ENCODE measurements at regions not wholly inside any gene's neighbourhood (a gene's known extent, or its start where the extent isn't known, plus 50 kb on each side); places are given as distances from the start of the nearest gene placed in this dataset.

- ChIA-PET POLR2A (no interaction called here), CTCF (no interaction called here)
- TF ChIP-seq GATA2 (IDR thresholded peaks at IDR 0.05; ENCODE audit: insufficient read depth, insufficient read length, low read depth, low read length) (no peak), FOS (IDR thresholded peaks at IDR 0.05; ENCODE audit: borderline replicate concordance, insufficient read depth, low read length) (no peak), MAX (IDR thresholded peaks at IDR 0.05; ENCODE audit: insufficient read depth, insufficient read length) (no peak)
- no peaks in the 10 kb centered on the region for H3K27me3 ChIP-seq (ENCODE audit: control insufficient read depth in 2 of 2, insufficient read depth in 2 of 2, low read length in 2 of 2)
- H3K9me3 ChIP-seq (replicated peaks; ENCODE audit: control insufficient read depth, insufficient read depth, low read length): peaks cover 5% of the 10 kb centered on the region
- no peaks in the 10 kb centered on the region for H3K9me1 ChIP-seq (replicated peaks; ENCODE audit: control insufficient read depth, extremely low read depth, insufficient read depth, low read length)
- dilution Hi-C loops (cut with MboI; ENCODE audit: extremely low pct_ligation_motif_present, low sequenced_read_pairs) (no loop called here), intact Hi-C loops (cut with micrococcal nuclease) (no loop called here)
- no peak overlapping the region for H3K4me2 ChIP-seq (ENCODE audit: insufficient read depth, low read length)
- no peak for FAIRE-seq
- no peaks in the 10 kb centered on the region for H3K36me3 ChIP-seq (ENCODE audit: control insufficient read depth in 2 of 2, extremely low read depth in 1 of 2, insufficient read depth in 2 of 2, low read length in 2 of 2)
- no peak overlapping the region for H2AFZ ChIP-seq (ENCODE audit: low read depth, low read length)
- no peak for DNase-seq (ENCODE audit: low read depth, low spot score)
- no peak overlapping the region for H3K27ac ChIP-seq (ENCODE audit: insufficient read depth, low read depth, low read length)
- no peaks in the 10 kb centered on the region for H3K4me1 ChIP-seq (ENCODE audit: control insufficient read depth, extremely low read depth, insufficient read depth, low read length)
- no peak overlapping the region for H3K4me3 ChIP-seq (replicated peaks in 1 of 3; ENCODE audit: insufficient read depth in 1 of 3, low read depth in 1 of 3, low read length in 3 of 3)
- no peak overlapping the region for H3K9ac ChIP-seq (replicated peaks; ENCODE audit: extremely low read depth, insufficient read depth, low read length)
- H4K20me1 ChIP-seq (replicated peaks; ENCODE audit: control insufficient read depth, extremely low read depth, insufficient read depth, low read length): no peaks in the 10 kb centered on the region
- no TSS peak for BruUV-seq (replicated peaks)
- no peaks in the 10 kb centered on the region for H3K79me2 ChIP-seq (ENCODE audit: control insufficient read depth, insufficient read depth, low read length)
These were observed 246.9 kb upstream of the TMEM132C start for GRCh38 chr12:128019996-128020544.

- ChIA-PET CTCF (no interaction called here), POLR2A (no interaction called here)
- no peaks in the 10 kb centered on the region for H3K36me3 ChIP-seq (ENCODE audit: control insufficient read depth in 2 of 2, extremely low read depth in 1 of 2, insufficient read depth in 2 of 2, low read length in 2 of 2)
- H3K4me3 ChIP-seq (replicated peaks in 1 of 3; ENCODE audit: insufficient read depth in 1 of 3, low read depth in 1 of 3, low read length in 3 of 3): no peak overlapping the region
- no peak overlapping the region for H3K9ac ChIP-seq (replicated peaks; ENCODE audit: extremely low read depth, insufficient read depth, low read length)
- no peak for DNase-seq (ENCODE audit: low read depth, low spot score)
- no peak overlapping the region for H3K27ac ChIP-seq (ENCODE audit: insufficient read depth, low read depth, low read length)
- peaks cover 6% of the 10 kb centered on the region for H3K9me3 ChIP-seq (replicated peaks; ENCODE audit: control insufficient read depth, insufficient read depth, low read length)
- H3K4me1 ChIP-seq (ENCODE audit: control insufficient read depth, extremely low read depth, insufficient read depth, low read length): no peaks in the 10 kb centered on the region
- H3K79me2 ChIP-seq (ENCODE audit: control insufficient read depth, insufficient read depth, low read length): no peaks in the 10 kb centered on the region
- BruUV-seq (replicated peaks): no TSS peak
- dilution Hi-C loops (cut with MboI; ENCODE audit: extremely low pct_ligation_motif_present, low sequenced_read_pairs): no loop called here
- no peak overlapping the region for H3K4me2 ChIP-seq (ENCODE audit: insufficient read depth, low read length)
- no peaks in the 10 kb centered on the region for H4K20me1 ChIP-seq (replicated peaks; ENCODE audit: control insufficient read depth, extremely low read depth, insufficient read depth, low read length)
- no peaks in the 10 kb centered on the region for H3K27me3 ChIP-seq (ENCODE audit: control insufficient read depth in 2 of 2, insufficient read depth in 2 of 2, low read length in 2 of 2)
- no peak for FAIRE-seq
- no peaks in the 10 kb centered on the region for H3K9me1 ChIP-seq (replicated peaks; ENCODE audit: control insufficient read depth, extremely low read depth, insufficient read depth, low read length)
- no peak for TF ChIP-seq FOS (IDR thresholded peaks at IDR 0.05; ENCODE audit: borderline replicate concordance, insufficient read depth, low read length)
- TF ChIP-seq GATA2 (IDR thresholded peaks at IDR 0.05; ENCODE audit: insufficient read depth, insufficient read length, low read depth, low read length): no peak
- no peak for TF ChIP-seq CTCF (IDR thresholded peaks at IDR 0.05; ENCODE audit: extremely low read depth in 1 of 2, insufficient read depth in 1 of 2, low read depth in 1 of 2, low read length in 2 of 2)
- no peak for TF ChIP-seq MAX (IDR thresholded peaks at IDR 0.05; ENCODE audit: insufficient read depth, insufficient read length)
- TF ChIP-seq EZH2 (IDR thresholded peaks at IDR 0.05; ENCODE audit: borderline replicate concordance, low read depth, low read length, severe bottlenecking): no peak
- no peak for TF ChIP-seq MYC (IDR thresholded peaks at IDR 0.05; ENCODE audit: low read depth, low read length)
- TF ChIP-seq POLR2A (IDR thresholded peaks at IDR 0.05; ENCODE audit: low read depth, low read length): no peak
- intact Hi-C loops (cut with micrococcal nuclease): no loop called here
- H2AFZ ChIP-seq (ENCODE audit: low read depth, low read length): no peak overlapping the region
These were observed 245.4 kb upstream of the TMEM132C start for GRCh38 chr12:128021561-128021960.

All from endothelial cell of umbilical vein (primary cell).